BLaER1 treated with 17β-estradiol and CSF1 and Interleukin-3, amounts not matched to agents 10 nM and 100 nM (cell line): ENCODE measurements at regions not wholly inside any gene's neighbourhood (a gene's known extent, or its start where the extent isn't known, plus 50 kb on each side); places are given as distances from the start of the nearest gene placed in this dataset.

ENCODE experiments used
- H3K27ac ChIP-seq, 11 experiments: shearing (Covaris generic); formaldehyde crosslinking; 2 replicates each; pipeline ENCODE4 v1.8.1; 2022
- H3K27me3 ChIP-seq, 11 experiments: shearing (Covaris generic); formaldehyde crosslinking; 2 replicates each; pipeline ENCODE4 v1.8.1; 2022
- H3K36me3 ChIP-seq, 11 experiments: shearing (Covaris generic); formaldehyde crosslinking; 2 replicates each; pipeline ENCODE4 v1.8.1; 2022
- H3K4me1 ChIP-seq, 10 experiments: shearing (Covaris generic); formaldehyde crosslinking; 2 replicates each; pipeline ENCODE4 v1.8.1; 2022
- H3K4me2 ChIP-seq, 11 experiments: shearing (Covaris generic); formaldehyde crosslinking; 2 replicates each; pipeline ENCODE4 v1.8.1; 2022
- H3K4me3 ChIP-seq, 10 experiments: shearing (Covaris generic); formaldehyde crosslinking; 2 replicates each; pipeline ENCODE4 v1.8.1; 2022
- H3K9ac ChIP-seq, 11 experiments: shearing (Covaris generic); formaldehyde crosslinking; 2 replicates each; pipeline ENCODE4 v1.8.1; 2022
- H3K9me3 ChIP-seq, 11 experiments: shearing (Covaris generic); formaldehyde crosslinking; replicated peaks in 1 of 11; 2 replicates each; pipeline ENCODE4 v1.8.1; 2022
- H4K20me1 ChIP-seq, 11 experiments: shearing (Covaris generic); formaldehyde crosslinking; 2 replicates each; pipeline ENCODE4 v1.8.1; 2022
- Cebpa-rat ChIP-seq, 11 experiments: shearing (Covaris generic); IDR thresholded peaks; 2 replicates each; pipeline ENCODE4 v1.8.1; 2022

DNA sequence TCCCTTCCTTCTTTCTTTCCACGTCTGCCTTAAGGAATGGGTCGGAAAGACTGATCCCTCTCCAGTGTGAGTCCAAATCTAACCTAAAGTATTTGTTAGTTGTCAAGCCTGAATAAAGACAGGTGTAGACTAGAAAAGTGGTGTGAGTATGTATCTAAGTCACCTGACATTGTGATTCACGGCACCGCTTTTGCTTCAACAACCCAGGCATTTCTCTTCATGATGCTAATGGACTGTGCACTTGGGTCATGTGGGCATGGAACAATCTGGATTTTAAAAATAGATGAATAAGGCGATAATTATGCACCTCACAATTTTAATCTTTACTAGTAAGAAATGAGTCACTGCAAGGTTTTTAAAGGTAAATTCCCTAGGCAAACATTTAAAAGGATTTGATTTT, 107.5 kb downstream of the LIPG start:
- Histone ChIP-seq H3K36me3 (no peaks in the 10 kb centered on the region), H4K20me1 (no peaks in the 10 kb centered on the region), H3K27me3 (no peaks in the 10 kb centered on the region), H3K9me3 (no peaks in the 10 kb centered on the region), H3K4me2 (no peak overlapping the region), H3K27ac (no peak overlapping the region), H3K4me3 (no peak overlapping the region), H3K9ac (no peak overlapping the region), H3K4me1 (peaks cover 18 to 26% (median 23%) of the 10 kb centered on the region in 10 experiments)
- TF ChIP-seq Cebpa-rat (IDR thresholded peaks at IDR 0.05), result no peak

DNA sequence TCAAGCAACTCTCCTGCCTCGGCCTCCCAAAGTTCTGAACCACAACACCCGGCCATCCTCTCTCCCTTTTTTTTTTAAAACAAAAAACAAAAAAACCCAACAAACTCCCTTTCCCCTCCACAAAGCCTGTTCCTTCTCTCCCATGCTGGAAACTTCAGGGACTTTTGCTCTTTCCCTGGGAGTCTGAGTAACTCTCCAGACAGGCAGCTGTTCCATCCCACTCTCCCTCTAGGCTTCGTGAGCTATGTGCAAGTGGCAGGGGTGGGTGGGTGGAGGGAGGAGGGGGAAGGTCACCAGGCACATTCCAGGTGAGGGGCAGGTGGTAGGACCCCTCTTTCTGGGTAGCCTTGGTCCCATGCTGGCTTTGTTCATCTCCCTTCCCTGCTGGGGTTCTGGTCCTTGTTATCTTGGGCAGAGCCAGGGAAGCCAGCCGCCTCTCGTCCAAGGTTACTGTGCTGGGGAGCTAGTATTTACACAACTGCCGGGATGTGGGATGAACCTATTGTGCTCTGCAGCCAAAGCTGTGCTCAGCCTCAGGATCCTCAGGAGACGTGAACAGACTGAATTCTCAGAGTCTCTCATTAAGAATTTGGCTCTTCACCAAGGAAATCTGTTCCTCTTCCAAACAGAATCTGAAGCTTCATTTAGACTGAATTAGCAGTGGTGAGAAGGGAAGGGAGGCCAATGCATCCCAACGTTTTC, 106.9 kb downstream of the LIPG start:
- Histone ChIP-seq H3K36me3 (no peaks in the 10 kb centered on the region), H3K4me3 (no peak overlapping the region), H3K27me3 (no peaks in the 10 kb centered on the region)

DNA sequence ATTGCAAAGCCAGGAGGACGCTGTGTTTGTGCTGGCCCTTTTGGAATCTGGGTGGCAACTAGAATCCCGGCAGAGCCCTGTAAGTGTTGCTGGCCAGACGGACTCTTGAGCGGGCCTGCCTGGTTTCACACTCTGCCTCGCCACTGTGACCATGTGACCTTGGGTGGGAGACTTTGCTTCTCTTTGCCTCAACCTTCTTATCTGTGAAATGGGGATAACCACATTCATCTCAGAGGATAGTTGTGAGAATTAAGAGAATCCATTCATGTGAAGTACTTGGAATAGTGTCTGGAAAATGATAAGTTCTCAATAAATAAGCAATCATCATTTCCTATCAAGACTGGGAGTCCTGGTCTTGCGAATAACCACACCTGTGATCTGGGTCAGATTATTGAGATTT, 105.6 kb downstream of the LIPG start:
- TF ChIP-seq Cebpa-rat (IDR thresholded peaks at IDR 0.05), result no peak
- H3K9ac ChIP-seq, result no peak overlapping the region
- H3K4me1 ChIP-seq, result peaks cover 18 to 26% (median 23%) of the 10 kb centered on the region in 10 experiments
- H4K20me1 ChIP-seq, result no peaks in the 10 kb centered on the region
- H3K4me2 ChIP-seq, result no peak overlapping the region
- H3K4me3 ChIP-seq, result no peak overlapping the region
- H3K27me3 ChIP-seq, result no peaks in the 10 kb centered on the region
- no peak overlapping the region for H3K27ac ChIP-seq
- H3K36me3 ChIP-seq, result no peaks in the 10 kb centered on the region
- no peaks in the 10 kb centered on the region for H3K9me3 ChIP-seq

More for the DNA sequence above, 106.9 kb downstream of the LIPG start:
- no peaks in the 10 kb centered on the region for H3K9me3 ChIP-seq
- no peak overlapping the region for H3K27ac ChIP-seq
- no peak for TF ChIP-seq Cebpa-rat (IDR thresholded peaks at IDR 0.05)
- no peaks in the 10 kb centered on the region for H4K20me1 ChIP-seq
- no peak overlapping the region for H3K9ac ChIP-seq
- H3K4me2 ChIP-seq, result no peak overlapping the region
- H3K4me1 ChIP-seq, result peaks cover 18 to 26% (median 23%) of the 10 kb centered on the region in 10 experiments

DNA sequence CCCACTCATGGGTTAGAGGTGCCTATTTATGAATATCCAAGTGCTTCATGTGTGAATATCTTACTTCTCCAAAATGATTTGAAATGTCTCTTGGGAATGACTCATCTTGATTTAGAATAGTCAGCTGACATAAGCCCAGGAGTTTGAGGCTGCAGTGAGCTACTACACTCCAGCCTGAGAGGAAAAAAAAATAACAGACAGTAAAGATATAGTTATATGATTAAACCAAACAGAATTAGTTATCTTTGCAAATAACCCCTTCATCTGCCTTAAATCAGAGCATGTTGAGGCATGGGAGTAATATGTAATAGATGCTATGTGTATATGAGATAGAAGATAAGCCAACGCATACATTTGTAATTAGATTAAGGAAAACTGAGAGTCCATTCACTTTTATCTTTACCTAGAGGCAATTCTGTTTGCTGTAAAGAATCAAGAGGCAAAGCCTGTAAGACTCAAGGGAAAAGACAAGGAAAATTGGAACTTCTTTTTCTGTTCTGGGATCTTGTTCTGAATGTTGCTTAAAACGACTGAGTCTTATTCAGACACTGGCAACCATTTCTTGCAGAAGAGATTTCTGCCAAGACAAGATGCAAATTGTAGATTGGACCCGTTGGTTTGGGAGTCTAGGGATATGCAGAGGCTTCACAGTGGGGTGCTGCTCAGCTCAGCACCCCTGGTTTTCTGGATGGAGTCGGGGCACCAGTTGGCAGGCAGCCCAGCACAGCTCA, 104.4 kb downstream of the LIPG start:
- Histone ChIP-seq H3K36me3 (no peaks in the 10 kb centered on the region), H3K9me3 (no peaks in the 10 kb centered on the region), H3K4me2 (peak overlapping the region; percentile 35 to 79 (median 63)), H4K20me1 (no peaks in the 10 kb centered on the region), H3K9ac (no peak overlapping the region), H3K4me3 (no peak overlapping the region), H3K4me1 (peaks cover 18 to 26% (median 23%) of the 10 kb centered on the region in 10 experiments), H3K27me3 (no peaks in the 10 kb centered on the region), H3K27ac (no peak overlapping the region)
- no peak for TF ChIP-seq Cebpa-rat (IDR thresholded peaks at IDR 0.05)

DNA sequence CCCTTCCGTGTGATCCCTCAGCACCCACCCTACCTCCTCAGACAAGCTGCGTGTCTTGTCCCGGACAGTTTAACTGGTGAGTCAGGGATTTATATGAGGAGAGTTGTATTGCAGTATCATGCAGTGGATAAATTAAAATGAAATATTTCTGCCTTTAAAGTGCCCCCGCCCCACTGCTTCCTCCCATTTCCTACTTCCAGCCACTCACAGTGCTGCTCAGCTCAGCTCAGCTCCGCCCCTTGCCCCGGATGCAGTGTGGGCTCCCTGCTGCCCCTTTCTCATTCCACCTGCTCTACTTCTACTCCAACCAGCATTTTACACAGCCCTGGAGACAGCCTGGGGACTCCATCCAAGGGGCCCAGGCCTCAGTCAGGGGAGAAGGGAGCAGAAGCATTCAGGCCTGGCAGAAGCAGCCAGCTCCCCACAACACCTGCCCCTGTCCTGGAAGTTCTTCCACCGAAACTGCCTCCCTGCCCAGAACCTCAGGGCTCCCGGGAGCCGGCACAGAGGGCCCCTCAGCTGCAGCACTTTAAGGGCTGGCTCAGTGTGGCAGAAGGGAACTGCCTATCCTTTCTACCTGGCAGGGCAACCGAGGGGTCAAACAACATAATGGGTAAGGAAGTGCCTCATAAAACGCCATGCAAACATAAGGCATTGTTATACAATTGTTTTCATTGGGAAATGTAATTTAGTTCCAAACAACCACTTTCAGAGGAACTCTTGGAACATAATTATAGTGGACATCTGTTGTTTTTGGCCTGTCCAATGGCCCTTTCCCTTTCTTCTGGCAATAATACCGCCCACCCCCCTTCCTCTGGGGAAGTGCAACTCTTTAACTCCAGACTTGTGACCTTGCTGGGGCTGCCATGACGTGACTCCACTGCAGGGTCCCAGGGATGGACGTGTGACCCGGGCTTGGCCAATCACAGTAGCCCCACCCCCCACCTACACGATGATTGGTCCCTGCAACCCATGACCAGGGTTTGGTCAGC, 102.3 kb downstream of the LIPG start:
- no peak overlapping the region for H3K27ac ChIP-seq
- H4K20me1 ChIP-seq, result no peaks in the 10 kb centered on the region
- peaks cover 18 to 26% (median 23%) of the 10 kb centered on the region in 10 experiments for H3K4me1 ChIP-seq
- H3K27me3 ChIP-seq, result no peaks in the 10 kb centered on the region
- peak overlapping the region in 1 of 11 experiments; percentile 60; a peak in 3 of 22 replicates for H3K4me2 ChIP-seq
- no peaks in the 10 kb centered on the region for H3K36me3 ChIP-seq
- no peak overlapping the region for H3K4me3 ChIP-seq
- no peaks in the 10 kb centered on the region for H3K9me3 ChIP-seq
- H3K9ac ChIP-seq, result no peak overlapping the region; a peak in 1 of 22 replicates
- no peak for TF ChIP-seq Cebpa-rat (IDR thresholded peaks at IDR 0.05)

DNA sequence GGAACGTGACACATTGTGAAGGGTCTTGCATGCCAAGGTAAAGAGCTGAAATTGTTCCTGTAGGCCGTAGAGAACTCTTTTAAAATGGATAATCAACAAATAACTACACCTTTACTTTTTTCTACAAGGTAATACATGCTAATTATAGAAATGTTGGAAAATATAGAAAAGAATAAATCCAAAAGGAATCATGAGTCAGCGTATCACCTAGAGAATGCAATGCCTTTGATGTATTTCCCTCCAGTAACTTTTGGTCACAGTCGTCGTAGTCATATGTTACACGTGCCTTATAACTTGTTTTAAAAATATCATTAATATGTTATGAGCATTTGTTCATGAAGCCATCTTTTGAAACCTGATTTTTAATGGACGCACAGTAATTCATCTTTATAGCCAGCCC, 100.6 kb downstream of the LIPG start:
- Histone ChIP-seq H3K4me3 (no peak overlapping the region), H3K36me3 (no peaks in the 10 kb centered on the region), H3K4me1 (peaks cover 18 to 26% (median 23%) of the 10 kb centered on the region in 10 experiments), H3K27me3 (no peaks in the 10 kb centered on the region), H4K20me1 (no peaks in the 10 kb centered on the region), H3K9me3 (no peaks in the 10 kb centered on the region), H3K9ac (no peak overlapping the region), H3K4me2 (no peak overlapping the region), H3K27ac (no peak overlapping the region)
- TF ChIP-seq Cebpa-rat (IDR thresholded peaks at IDR 0.05), result no peak

DNA sequence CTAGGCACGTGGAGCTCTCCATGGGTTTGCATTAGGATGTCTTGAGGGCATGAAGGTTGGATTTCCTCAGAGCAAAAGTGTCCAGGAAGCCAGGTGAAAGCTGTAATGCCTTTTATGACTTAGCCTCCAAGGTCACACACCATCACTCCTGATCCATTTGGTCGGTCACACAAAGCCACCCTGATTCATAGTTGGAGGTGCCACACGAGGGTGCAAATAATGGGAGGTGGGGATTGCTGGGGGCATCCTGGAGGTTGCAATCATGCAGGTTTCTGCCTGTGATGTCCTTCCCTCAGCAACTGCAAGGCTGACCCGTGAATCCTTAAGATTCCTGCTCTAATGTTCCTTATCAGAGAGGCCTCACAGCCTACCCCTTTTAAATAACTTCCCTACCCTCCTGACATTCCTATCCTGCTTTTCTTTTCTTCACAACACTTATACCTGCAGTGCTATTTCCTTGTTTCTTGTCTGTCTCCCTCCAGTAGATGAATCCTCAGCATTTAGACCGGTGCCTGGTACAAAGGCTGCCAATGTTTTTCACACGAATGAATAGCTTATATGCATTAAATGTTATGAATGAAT, 97.1 kb downstream of the LIPG start:
- Histone ChIP-seq H3K9me3 (no peaks in the 10 kb centered on the region), H3K27me3 (no peaks in the 10 kb centered on the region), H3K36me3 (no peaks in the 10 kb centered on the region), H3K27ac (no peak overlapping the region), H3K9ac (no peak overlapping the region), H3K4me2 (no peak overlapping the region), H3K4me1 (no peaks in the 10 kb centered on the region; a peak in 1 of 20 replicates), H4K20me1 (no peaks in the 10 kb centered on the region), H3K4me3 (no peak overlapping the region)
- TF ChIP-seq Cebpa-rat (IDR thresholded peaks at IDR 0.05), result no peak

DNA sequence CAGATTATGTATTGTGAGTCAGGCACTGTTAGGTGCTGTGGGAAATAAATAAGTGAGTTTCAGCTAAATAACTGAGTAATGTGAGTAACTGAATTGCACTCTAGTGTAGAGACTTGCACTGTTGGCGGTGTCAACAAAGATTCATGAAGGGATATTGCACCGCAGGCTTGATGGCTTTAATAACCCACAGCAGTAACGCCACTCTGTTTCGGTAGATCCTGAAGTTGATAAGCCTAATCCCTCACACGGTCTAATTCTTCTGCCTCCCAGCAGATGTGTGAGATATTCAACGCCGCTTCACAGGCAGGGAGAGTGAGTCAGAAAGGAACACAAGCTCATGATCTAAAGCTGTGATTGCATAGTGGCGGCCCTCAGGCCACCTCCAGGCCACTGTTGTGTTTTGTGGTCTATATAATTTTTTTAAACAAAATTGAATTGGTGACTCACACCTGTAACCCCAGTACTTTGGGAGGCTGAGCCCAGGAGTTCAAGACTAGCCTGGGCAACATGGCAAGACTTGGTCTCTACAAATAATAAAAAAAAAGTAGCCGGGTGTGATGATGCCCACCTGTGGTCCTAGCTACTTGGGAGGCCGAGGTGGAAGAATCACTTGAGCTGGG, 94.3 kb downstream of the LIPG start:
- H3K27ac ChIP-seq, result no peak overlapping the region
- TF ChIP-seq Cebpa-rat (IDR thresholded peaks at IDR 0.05), result no peak
- H3K27me3 ChIP-seq, result no peaks in the 10 kb centered on the region
- H3K36me3 ChIP-seq, result no peaks in the 10 kb centered on the region
- H3K4me2 ChIP-seq, result no peak overlapping the region
- no peak overlapping the region for H3K9ac ChIP-seq
- no peaks in the 10 kb centered on the region for H4K20me1 ChIP-seq
- H3K9me3 ChIP-seq, result no peaks in the 10 kb centered on the region
- H3K4me3 ChIP-seq, result no peak overlapping the region
- H3K4me1 ChIP-seq, result no peaks in the 10 kb centered on the region
